ENCODE measurements at regions not wholly inside any gene's neighbourhood (a gene's known extent, or its start where the extent isn't known, plus 50 kb on each side); places are given as distances from the start of the nearest gene placed in this dataset.
A peak's percentile ranks its signal among the peaks of the same experiment; 100 is the strongest.

DNA sequence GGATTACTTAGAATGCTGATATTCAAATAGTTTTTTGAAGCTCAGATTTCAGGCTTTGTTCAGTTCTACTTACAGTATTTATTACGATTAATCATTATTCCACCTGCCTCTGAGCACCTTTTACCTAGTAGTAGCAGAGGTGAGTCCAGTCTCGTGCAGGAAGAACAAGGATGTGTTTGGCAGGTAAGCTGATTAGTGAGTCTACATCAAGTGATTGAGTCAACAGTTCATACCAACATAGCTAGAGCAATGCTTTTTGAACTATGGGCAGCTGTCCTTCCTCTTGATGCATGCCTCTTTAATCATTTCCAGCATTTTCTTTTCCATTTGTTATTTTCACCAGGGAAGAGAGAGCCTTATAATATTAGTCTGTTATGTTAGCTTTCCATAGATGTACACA, 838.9 kb downstream of the USP25 start:
- DNase-seq (ENCODE audit: extremely low read depth, low read depth, low spot score): no peak

GRCh38 chr21:16569679-16570078, 839.9 kb downstream of the USP25 start:
- DNase-seq (ENCODE audit: extremely low read depth, low read depth, low spot score): no peak

- DNase-seq (ENCODE audit: extremely low read depth, low read depth, low spot score): no peak
Measured at GRCh38 chr21:16570171-16570570, 840.4 kb downstream of the USP25 start.

DNA sequence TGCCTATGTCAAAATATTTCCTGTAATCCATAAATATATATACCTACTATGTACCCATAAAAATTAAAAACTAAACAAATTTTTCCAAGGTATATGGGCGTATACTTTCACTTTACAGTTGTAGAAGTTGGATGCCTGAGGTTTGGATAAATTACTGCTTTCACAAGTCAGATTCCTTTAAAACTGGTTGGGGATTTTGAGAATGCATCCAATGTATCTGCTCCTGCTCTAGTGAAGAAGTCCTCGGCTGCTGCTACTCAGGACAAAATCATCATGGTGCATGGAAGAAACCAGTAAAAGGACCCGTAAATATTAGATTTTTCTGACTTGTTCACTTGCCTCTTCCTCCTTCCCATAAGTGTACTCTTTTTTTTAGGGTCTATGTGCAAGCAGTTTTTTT, 841.1 kb downstream of the USP25 start:
- no peak for DNase-seq (ENCODE audit: extremely low read depth, low read depth, low spot score)

- DNase-seq (ENCODE audit: extremely low read depth, low read depth, low spot score): no peak
Measured at GRCh38 chr21:16571594-16571993, 841.8 kb downstream of the USP25 start.

- no peak for DNase-seq (ENCODE audit: extremely low read depth, low read depth, low spot score)
Measured at GRCh38 chr21:16572032-16572431, 842.2 kb downstream of the USP25 start.

DNA sequence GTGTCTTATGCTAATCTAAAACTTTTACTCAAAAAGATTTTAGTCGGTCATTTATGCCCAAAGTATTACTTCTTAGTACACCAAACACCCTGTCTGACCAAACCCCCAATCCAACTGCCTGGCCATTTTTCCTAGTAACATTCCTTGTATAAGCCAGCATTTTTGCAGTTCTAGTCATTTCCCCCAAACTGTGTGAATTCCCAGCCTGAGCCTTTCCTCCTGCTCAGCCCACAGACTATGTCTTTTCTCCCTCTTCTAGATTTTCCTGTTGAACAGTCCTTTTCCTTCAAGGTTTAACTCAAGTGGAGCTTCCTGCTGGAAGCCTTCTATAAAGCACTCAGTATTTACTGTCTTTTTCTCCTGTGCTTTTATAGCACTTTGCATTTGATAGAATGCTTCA, 843.8 kb downstream of the USP25 start:
- DNase-seq (ENCODE audit: extremely low read depth, low read depth, low spot score): no peak

- no peak for DNase-seq (ENCODE audit: extremely low read depth, low read depth, low spot score)
Measured at GRCh38 chr21:16577975-16578374, 848.2 kb downstream of the USP25 start.

DNA sequence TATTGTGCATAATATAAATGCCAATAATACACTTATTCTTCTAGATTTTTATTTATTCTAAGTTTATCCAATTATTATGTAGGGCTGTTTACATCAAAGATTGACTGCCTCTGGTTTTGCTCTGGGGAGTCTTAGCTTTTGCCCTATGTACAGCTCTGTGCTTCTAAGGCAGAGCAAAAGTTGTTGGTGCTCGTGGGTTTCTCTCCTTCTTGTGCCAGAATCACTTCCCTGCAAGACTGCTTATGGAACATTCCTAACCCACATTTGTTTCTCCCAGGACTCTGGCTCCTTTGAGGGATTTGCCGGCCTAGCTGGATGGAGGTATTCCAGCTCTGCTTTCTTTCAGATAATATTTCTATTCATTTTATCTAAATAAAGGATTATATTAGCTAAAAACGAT, 849.1 kb downstream of the USP25 start:
- no peak for DNase-seq (ENCODE audit: extremely low read depth, low read depth, low spot score)

GRCh38 chr21:16579538-16579937, 849.8 kb downstream of the USP25 start:
- no peak for DNase-seq (ENCODE audit: extremely low read depth, low read depth, low spot score)

DNA sequence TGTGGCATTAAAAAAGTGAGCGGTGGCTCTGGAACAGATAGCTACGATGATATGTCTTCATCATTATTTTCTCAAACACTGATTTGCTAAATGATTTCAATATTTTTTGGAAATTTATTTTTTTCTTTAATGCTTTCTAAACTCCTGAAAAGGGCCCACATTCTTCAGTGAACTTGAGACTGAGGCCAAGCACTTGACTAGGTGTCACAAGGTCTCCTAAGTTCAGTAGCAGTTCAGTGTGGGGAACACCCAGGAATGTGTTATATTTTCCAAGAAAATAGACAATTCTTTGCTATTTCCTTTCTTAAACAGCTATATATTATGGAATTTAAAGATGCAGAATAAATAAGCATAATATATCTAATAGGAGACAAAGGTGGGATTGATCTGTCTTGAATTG, 850.9 kb downstream of the USP25 start:
- no peak for DNase-seq (ENCODE audit: extremely low read depth, low read depth, low spot score)

- DNase-seq (ENCODE audit: extremely low read depth, low read depth, low spot score): no peak
Measured at GRCh38 chr21:16583556-16583955, 853.8 kb downstream of the USP25 start.

GRCh38 chr21:16584756-16585155, 855.0 kb downstream of the USP25 start:
- DNase-seq (ENCODE audit: extremely low read depth, low read depth, low spot score): no peak

DNA sequence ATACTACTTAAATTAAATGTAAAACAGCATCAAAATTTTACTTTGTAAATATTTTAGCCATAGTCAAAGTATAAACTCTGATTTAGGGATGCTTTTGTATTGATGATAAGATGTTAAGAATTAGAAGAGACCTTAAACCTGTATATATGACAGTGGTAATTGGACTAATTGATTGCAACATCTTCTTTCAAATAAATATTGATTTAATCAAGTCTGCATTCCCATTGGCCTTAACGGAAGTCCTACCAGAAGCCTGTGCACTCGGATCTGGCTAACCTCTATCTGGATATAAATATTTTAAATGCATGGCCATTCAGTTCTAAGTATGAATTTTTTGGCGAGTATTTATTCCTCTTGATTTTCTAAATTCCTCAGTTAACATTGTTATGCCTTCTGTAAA, 856.1 kb downstream of the USP25 start:
- DNase-seq (ENCODE audit: extremely low read depth, low read depth, low spot score): no peak

- peak; percentile 37 for DNase-seq (ENCODE audit: extremely low read depth, low read depth, low spot score)
Measured at GRCh38 chr21:16587141-16587581, 857.4 kb downstream of the USP25 start.

DNA sequence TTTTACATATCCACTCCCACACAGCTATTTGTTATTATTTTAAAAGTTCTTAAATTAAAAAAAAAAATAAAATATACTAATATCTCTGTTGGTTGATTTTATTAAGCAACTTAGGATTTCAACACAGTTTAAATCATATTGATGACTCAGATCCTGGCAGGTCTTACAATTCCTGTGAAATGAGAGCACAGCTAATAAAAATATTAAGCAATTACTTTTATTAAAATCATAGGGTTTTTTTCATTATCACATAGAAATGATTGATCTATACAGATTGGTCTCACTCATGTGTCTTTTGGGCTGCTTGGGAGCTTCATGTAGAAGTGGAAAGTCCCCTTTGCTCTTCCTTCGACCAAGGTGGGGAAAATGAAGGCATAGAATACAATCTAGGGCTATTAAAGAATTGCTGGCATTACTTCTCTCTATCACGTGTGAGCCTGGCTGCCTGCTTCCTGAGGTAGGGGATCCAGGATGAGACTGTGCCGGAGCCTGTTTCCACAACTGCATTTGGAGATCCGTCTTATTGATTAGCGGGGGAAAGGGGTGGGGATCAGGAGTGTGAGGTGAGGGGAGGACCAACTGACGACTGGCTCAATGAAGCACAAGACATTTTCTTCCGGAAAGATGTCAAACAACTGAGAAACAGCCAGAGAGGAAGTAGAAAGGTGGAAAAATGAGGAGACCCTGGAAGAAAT, 858.0 kb downstream of the USP25 start:
- DNase-seq (ENCODE audit: extremely low read depth, low read depth, low spot score): peak; percentile 36

DNA sequence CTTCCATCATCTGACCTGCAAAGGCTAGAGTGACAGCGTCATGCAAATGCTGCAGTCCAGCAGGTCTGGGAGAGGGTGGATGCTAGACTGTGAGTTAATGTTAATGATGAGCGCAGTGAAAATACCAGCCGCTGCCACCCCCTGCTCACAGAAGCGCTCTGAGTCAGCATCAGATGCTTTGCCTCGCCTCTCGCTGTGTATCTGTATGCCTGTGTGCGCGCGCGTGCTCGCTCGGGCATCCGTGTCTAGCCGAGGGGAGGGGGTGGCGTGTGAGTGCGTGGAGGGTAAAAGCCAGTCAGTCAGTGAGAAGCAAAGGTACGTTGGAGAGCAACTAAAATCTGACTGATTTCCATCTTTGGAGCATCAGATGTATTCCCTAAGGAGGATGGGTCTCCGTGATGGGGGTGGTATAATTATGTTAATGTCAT, 858.7 kb downstream of the USP25 start:
- DNase-seq (ENCODE audit: extremely low read depth, low read depth, low spot score): no peak

GRCh38 chr21:16589006-16589898, 859.5 kb downstream of the USP25 start:
- DNase-seq (ENCODE audit: extremely low read depth, low read depth, low spot score): no peak

- no peak for DNase-seq (ENCODE audit: extremely low read depth, low read depth, low spot score)
Measured at GRCh38 chr21:16590186-16590585, 860.4 kb downstream of the USP25 start.

DNA sequence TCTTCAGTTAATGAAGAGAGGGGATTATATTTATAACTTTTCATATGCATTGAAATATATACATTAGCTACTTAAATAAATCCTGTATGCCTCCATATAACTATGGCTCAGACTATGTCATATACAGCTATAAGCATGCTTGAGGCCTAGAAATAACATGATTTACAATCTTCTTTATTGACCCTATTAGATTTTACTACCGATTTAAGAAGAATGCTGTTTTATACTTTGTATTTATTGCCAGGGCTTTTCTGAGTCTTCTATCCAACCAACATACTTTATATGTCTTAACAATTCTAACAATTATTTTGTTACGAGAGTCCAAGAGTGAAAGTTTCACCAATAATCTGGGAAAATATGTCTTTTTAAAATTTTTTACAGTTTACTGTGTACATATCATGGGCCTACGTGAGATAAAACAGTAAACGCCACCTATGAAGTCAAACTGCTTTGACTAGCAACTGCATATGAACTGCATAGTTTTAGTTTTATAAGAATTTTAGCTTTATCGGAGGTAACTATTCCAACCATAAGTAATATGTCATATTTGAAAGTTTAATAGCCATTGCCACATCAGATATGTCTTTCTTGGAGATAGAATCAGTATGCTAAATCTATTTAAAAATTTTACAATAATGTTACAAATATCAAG, 861.0 kb downstream of the USP25 start:
- no peak for DNase-seq (ENCODE audit: extremely low read depth, low read depth, low spot score)

DNA sequence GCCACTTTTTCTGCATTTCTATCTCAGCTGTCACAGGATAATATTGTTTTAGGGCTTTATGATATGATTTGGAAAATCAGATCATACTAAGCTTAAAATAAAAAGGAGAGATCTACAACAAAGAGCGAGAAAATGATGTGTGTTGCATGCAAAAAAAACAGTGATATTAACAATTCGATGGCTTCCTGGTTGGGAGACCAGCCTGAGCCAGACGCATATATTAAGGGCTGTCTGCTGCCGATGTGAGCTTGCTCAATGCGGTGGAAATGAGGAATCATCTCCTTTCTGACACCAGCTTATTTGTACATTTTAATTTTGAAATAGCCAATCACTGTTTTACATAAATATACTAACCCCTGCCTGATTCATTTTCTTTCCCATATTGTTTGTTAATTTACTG, 862.6 kb downstream of the USP25 start:
- DNase-seq (ENCODE audit: extremely low read depth, low read depth, low spot score): no peak

GRCh38 chr21:16594191-16594590, 864.4 kb downstream of the USP25 start:
- DNase-seq (ENCODE audit: extremely low read depth, low read depth, low spot score): no peak
